HCEC 1CT (cell line): ENCODE measurements at regions not wholly inside any gene's neighbourhood (a gene's known extent, or its start where the extent isn't known, plus 50 kb on each side); places are given as distances from the start of the nearest gene placed in this dataset.
"Not testable (repeated sequence)": the region's sequence is repeated elsewhere in the genome, so short reads cannot be mapped to it uniquely, and the experiment has no call there.

ENCODE experiments used
- DNase-seq: peaks from one replicate; pipeline ENCODE4 v3.0.0-alpha.2; 2017

- DNase-seq, result no peak
Observed at GRCh38 chr9:105116052-105116868, 128.2 kb upstream of the SLC44A1 start.

GRCh38 chr9:105117234-105117633 is 127.2 kb upstream of the SLC44A1 start:
- no peak for DNase-seq

- no peak for DNase-seq
Observed at GRCh38 chr9:105118636-105119035, 125.8 kb upstream of the SLC44A1 start.

GRCh38 chr9:105119156-105119555 is 125.3 kb upstream of the SLC44A1 start:
- DNase-seq, result no peak

GRCh38 chr9:105121861-105122430 is 122.5 kb upstream of the SLC44A1 start:
- no peak for DNase-seq

GRCh38 chr9:105124598-105124997 is 119.9 kb upstream of the SLC44A1 start:
- not testable (repeated sequence) for DNase-seq

GRCh38 chr9:105126226-105126625 is 118.2 kb upstream of the SLC44A1 start:
- no peak for DNase-seq

GRCh38 chr9:105127863-105128220 is 116.6 kb upstream of the SLC44A1 start:
- peak; percentile 25 for DNase-seq

GRCh38 chr9:105128908-105129600 is 115.4 kb upstream of the SLC44A1 start:
- DNase-seq, result no peak

GRCh38 chr9:105129731-105130130 is 114.7 kb upstream of the SLC44A1 start:
- no peak for DNase-seq

GRCh38 chr9:105131981-105132380 is 112.5 kb upstream of the SLC44A1 start:
- no peak for DNase-seq

- peak; percentile 50 for DNase-seq
Observed at GRCh38 chr9:105132606-105133005, 111.8 kb upstream of the SLC44A1 start.

GRCh38 chr9:105138306-105138801 is 106.1 kb upstream of the SLC44A1 start:
- DNase-seq, result no peak

- no peak for DNase-seq
Observed at GRCh38 chr9:105141146-105141975, 103.1 kb upstream of the SLC44A1 start.

GRCh38 chr9:105141976-105142250 is 102.5 kb upstream of the SLC44A1 start:
- DNase-seq, result no peak

GRCh38 chr9:105142406-105143135 is 101.9 kb upstream of the SLC44A1 start:
- peak; percentile 24 for DNase-seq

- DNase-seq, result no peak
Observed at GRCh38 chr9:105143136-105143430, 101.4 kb upstream of the SLC44A1 start.

- no peak for DNase-seq
Observed at GRCh38 chr9:105144076-105144475, 100.4 kb upstream of the SLC44A1 start.

- no peak for DNase-seq
Observed at GRCh38 chr9:105144841-105145240, 99.6 kb upstream of the SLC44A1 start.

GRCh38 chr9:105146677-105147076 is 97.8 kb upstream of the SLC44A1 start:
- no peak for DNase-seq

GRCh38 chr9:105147110-105147871 is 97.2 kb upstream of the SLC44A1 start:
- DNase-seq, result no peak
